ENCODE measurements at regions not wholly inside any gene's neighbourhood (a gene's known extent, or its start where the extent isn't known, plus 50 kb on each side); places are given as distances from the start of the nearest gene placed in this dataset.

GRCh38 chr1:201659572-201659971 lies 120.6 kb downstream of the NAV1 start:
- no peak overlapping the region for H3K9ac ChIP-seq (ENCODE audit: low read length)
- no peaks in the 10 kb centered on the region for H3K79me2 ChIP-seq (ENCODE audit: insufficient read depth, low read length)
- no peaks in the 10 kb centered on the region for H3K9me3 ChIP-seq (ENCODE audit: control insufficient read depth in 1 of 2, insufficient read depth in 1 of 2, low read depth in 1 of 2, low read length in 2 of 2)
- TF ChIP-seq ZFX (IDR thresholded peaks at IDR 0.05) = no peak
- ChIA-PET RAD21 (ENCODE audit: low non-redundant PET in 1 of 2, low total read pairs in 2 of 2, uncharacterized antibody in 2 of 2, unreplicated experiment in 2 of 2) (no interaction called here), POLR2A (no interaction called here), CTCF (no interaction called here)
- no peak overlapping the region for H3K4me3 ChIP-seq (replicated peaks in 1 of 2; ENCODE audit: low read depth in 1 of 2, low read length in 2 of 2)
- DNase-seq (ENCODE audit: low read depth, low spot score) (no peak), ATAC-seq (no peak)
- no TSS peak for BruUV-seq (replicated peaks)
- H3K4me1 ChIP-seq (ENCODE audit: control insufficient read depth in 1 of 2, insufficient read depth in 2 of 2, low read length in 2 of 2) = no peaks in the 10 kb centered on the region
- no peaks in the 10 kb centered on the region for H4K20me1 ChIP-seq (ENCODE audit: insufficient read depth)
- H2AFZ ChIP-seq (ENCODE audit: low read depth, low read length, poor library complexity, severe bottlenecking) = no peak overlapping the region
- no peaks in the 10 kb centered on the region for H3K27me3 ChIP-seq (ENCODE audit: insufficient read depth, low read length)
- no peaks in the 10 kb centered on the region for H3K9me2 ChIP-seq (ENCODE audit: insufficient read depth)
- intact Hi-C loops (cut with micrococcal nuclease) = no loop called here
- H3K27ac ChIP-seq (ENCODE audit: low read depth, low read length) = no peak overlapping the region
- no peaks in the 10 kb centered on the region for H3K36me3 ChIP-seq (ENCODE audit: control insufficient read depth in 1 of 2, insufficient read depth in 2 of 2, low read length in 2 of 2)
- H3K4me2 ChIP-seq (ENCODE audit: low read length) = no peak overlapping the region

GRCh38 chr1:201660931-201661822 lies 122.2 kb downstream of the NAV1 start:
- H3K9me3 ChIP-seq (ENCODE audit: control insufficient read depth in 1 of 2, insufficient read depth in 1 of 2, low read depth in 1 of 2, low read length in 2 of 2) = no peaks in the 10 kb centered on the region
- BruUV-seq (replicated peaks) = no TSS peak
- TF ChIP-seq SIN3A (IDR thresholded peaks at IDR 0.05; ENCODE audit: low read depth) = no peak
- TF ChIP-seq TCF7L2 (IDR thresholded peaks at IDR 0.05; ENCODE audit: borderline replicate concordance, extremely low read depth, insufficient read depth, insufficient read length) = no peak
- TF ChIP-seq MAX (IDR thresholded peaks at IDR 0.05) = no peak
- no peaks in the 10 kb centered on the region for H3K27me3 ChIP-seq (ENCODE audit: insufficient read depth, low read length)
- ChIA-PET POLR2A (no interaction called here), CTCF (no interaction called here), RAD21 (ENCODE audit: low non-redundant PET in 1 of 2, low total read pairs in 2 of 2, uncharacterized antibody in 2 of 2, unreplicated experiment in 2 of 2) (no interaction called here)
- no peaks in the 10 kb centered on the region for H3K9me2 ChIP-seq (ENCODE audit: insufficient read depth)
- H3K4me3 ChIP-seq (replicated peaks in 1 of 2; ENCODE audit: low read depth in 1 of 2, low read length in 2 of 2) = no peak overlapping the region
- H3K79me2 ChIP-seq (ENCODE audit: insufficient read depth, low read length) = no peaks in the 10 kb centered on the region
- intact Hi-C loops (cut with micrococcal nuclease) = no loop called here
- H2AFZ ChIP-seq (ENCODE audit: low read depth, low read length, poor library complexity, severe bottlenecking) = no peak overlapping the region
- DNase-seq (ENCODE audit: low read depth, low spot score) = no peak
- H3K4me2 ChIP-seq (ENCODE audit: low read length) = no peak overlapping the region
- ATAC-seq = no peak
- no peaks in the 10 kb centered on the region for H3K4me1 ChIP-seq (ENCODE audit: control insufficient read depth in 1 of 2, insufficient read depth in 2 of 2, low read length in 2 of 2)
- H3K36me3 ChIP-seq (ENCODE audit: control insufficient read depth in 1 of 2, insufficient read depth in 2 of 2, low read length in 2 of 2) = no peaks in the 10 kb centered on the region
- no peak overlapping the region for H3K9ac ChIP-seq (ENCODE audit: low read length)
- no peak overlapping the region for H3K27ac ChIP-seq (ENCODE audit: low read depth, low read length)
- H4K20me1 ChIP-seq (ENCODE audit: insufficient read depth) = no peaks in the 10 kb centered on the region
